HG03342 (cell line): ENCODE measurements at regions not wholly inside any gene's neighbourhood (a gene's known extent, or its start where the extent isn't known, plus 50 kb on each side); places are given as distances from the start of the nearest gene placed in this dataset.
A peak's percentile ranks its signal among the peaks of the same experiment; 100 is the strongest.

Source experiments
- ATAC-seq: cut with Tn5 transposase; IDR thresholded peaks from one replicate; pipeline ENCODE4 v1.9.1; 2021; ENCODE audit warnings: mild to moderate bottlenecking, moderate library complexity; ENCODE audit not compliant: unreplicated experiment

DNA sequence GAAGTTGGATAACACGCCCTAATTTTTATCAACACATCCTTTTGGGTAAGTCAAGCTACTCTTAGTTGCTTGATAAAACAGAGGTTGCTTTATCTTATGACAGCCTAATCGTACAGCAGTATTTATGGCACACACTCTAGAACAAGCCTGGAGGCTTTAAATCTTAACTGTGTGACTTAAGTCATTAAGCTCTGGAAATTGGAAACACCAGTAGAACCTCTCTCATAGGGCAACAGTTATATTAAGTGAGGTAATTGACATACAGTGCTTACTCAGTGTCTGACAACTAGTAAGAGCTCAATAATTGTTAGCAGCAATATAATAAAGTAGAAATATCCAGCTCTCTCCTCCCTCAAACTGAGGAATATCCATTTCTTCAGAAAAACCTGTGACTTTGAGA lies 808.9 kb upstream of the WWC1 start:
- no peak for ATAC-seq

DNA sequence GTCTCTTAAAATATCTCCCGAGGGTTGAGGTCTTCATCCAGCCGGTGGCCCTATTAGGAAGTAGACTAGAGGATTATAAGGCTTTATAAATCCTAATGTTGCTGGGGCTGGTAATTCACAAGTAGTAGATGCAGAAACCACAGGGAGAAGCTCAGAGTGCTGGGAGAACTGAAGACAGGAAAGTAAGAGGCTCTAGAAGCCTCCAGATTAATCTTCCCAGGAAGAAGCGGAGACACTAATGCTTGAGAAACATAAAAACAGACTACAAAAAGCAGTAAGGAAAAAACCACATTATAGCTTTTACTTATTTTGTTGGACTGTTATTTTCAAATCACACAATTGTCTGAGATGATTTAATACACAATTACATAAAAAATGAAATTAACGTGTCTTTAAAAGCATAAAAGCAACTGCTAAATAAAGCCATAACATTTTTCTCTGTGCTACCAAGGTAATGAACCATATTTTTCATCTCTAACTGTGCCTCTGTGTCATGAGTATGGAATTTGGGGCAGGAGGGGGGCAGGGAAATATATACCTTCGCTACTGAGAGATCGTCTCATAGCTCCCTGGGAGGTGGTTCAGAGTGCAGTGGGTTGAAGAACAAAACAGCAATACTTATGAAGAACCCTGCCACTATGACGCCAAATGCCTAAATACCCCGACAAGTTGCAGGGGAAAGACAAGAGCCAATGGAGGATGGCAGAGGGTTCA lies 806.2 kb upstream of the WWC1 start:
- ATAC-seq: no peak

DNA sequence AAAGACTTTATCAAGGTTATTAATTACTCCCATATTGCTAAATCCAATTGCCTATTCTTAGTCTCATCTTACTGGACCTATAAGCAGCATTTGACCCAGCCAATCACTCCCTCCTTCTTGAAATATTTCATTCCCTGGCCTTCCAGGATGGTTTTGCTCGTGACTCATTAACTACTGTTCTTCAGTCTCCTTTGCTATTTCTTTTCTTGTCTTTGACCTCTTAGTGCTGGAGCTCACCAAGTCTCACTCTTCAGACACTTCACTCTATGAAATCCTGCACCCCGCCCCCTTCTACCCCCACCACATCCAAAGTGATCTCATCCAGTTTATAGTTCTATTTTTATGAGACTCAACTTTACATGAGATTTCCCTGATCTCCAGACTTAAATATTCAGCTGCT lies 803.1 kb upstream of the WWC1 start:
- no peak for ATAC-seq

DNA sequence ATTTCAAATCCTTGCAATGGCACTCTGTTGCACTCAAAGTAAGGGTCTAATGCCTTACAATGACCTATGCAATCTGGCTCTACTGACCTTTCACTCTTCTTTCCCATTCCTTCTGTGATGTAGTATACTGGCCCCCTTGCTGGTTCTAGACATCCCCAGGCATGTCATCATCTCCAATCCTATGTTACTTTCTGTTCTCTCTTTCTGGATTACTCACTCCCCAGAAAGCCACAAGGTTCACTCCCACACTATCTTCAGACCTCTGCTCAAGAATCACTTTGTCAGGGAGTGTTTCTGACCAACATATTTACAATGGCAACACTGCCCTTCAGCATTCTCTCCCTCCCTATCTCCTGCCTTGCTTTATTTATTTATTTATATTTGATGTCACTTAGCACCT lies 802.2 kb upstream of the WWC1 start:
- peak; percentile 94 for ATAC-seq

DNA sequence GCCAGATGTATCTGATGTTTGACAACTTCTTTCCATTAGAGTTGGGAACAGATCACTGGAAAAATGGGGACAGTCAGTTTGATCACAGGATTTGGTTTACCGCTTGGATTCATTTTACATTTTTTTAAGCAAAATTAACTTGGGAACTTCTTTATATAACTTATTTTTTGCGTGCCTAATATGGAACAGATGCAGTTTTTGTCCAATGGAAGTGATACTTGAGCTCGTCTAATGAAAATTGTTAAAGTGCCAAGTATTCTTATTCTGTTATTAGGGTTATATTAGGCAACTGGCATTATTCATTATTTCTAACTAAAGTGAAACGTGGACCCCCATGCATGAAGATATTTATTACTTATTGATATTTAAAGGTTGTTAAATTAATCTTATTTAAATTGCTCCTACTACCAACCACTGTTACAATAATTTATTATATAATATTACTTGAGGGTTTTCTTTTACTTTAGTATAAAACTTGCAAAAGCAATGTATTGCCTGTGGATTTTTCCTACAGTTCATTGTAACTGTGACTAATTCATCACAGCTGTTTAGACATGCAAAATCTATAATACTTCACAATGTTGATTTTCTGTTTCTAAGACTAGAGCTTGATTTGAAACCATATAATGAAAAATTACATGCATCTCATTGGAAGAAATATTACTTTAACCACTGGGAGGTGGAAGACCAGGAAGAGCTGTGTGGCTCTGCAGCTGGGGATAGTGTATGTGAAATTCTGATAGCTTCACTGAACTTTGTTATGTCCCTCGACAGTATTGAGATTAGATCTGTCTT lies 787.3 kb upstream of the WWC1 start:
- ATAC-seq: no peak

DNA sequence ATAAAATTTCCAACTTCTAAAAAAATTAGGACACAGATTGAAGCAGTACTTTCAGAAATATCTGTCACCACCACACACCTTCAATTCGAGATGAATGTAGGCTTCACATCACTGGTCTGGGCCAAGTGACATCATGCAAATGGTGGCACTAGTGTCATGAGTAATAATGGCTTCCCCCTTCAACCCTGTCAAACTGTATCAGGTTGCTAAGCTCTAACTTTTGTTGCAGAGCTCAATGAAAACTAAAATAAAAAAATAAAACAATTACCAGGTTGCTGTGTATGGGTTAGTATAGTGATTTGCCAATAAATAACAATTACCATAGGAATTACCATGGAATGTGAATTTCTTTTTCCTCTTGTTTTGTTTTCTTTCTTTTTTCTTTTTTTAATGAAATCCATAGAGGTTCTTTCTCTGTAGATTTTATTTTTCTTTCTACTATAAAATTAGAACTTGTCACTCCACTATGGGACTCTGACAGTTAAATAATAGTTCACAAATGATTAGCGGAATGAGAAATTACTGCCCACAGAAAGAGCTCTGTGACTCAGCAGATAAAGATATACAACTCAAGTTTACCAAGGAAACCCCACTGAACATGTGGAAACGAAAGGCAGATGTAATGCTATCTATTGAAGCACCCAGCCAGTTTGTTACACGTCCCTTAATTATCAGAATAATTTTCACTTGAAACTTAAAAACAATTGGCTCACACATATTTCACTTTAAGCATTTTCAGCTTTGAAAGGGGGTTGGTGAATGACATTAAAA lies 783.8 kb upstream of the WWC1 start:
- ATAC-seq: no peak

DNA sequence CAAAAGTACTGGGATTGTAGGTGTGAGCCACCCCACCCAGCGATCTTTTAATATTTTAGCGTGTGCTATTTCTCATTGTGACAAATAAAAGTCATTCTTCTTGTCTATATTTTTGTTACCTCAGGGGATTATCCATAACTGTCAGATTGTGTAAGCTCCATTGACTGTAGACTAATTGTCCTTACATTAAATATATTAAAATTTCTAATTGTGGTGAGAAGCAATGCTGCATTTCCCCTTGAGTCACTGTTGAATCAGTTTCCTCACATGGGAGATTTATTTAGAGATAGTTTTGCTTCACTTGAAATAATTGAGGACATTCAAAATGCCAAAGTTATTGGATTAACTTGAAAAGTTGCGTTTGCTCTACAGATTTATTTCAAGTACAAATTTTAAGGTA lies 782.4 kb upstream of the WWC1 start:
- ATAC-seq: no peak

DNA sequence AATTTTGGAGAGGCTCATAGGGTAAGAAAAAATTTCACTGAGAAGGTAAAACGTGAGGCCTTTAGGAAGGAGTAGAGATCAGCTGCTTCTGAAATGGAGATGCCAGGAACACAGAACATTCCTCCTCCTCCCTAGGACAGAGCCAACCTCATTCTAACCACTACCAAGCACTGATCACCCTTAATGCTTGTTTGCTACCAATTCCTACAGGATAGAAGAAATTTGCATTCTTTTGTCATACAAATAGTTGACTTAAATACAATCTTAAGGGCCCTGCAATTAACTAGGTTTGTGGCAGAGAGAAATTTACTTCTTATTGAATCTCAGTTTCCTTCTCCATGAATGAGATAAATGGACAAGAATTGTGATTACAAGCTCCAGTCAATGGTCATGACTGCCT lies 780.2 kb upstream of the WWC1 start:
- no peak for ATAC-seq

DNA sequence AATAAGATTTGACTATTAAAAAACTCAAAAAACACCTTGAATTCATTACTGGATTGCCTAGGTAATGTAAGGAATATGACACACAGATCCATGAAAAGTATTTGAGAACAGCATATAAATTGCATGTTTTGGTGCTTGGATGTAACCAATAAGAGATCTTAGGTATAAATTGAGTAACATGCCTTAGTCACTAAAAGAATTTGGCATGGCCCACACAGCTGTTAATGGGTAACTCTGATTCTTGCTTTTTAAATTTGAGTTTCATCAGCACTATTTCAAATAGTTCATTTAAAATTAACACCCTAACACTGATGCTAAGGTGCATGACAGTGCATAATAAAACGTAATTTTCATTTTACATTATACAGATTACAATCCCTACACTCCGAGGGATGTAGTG lies 779.3 kb upstream of the WWC1 start:
- ATAC-seq: no peak

DNA sequence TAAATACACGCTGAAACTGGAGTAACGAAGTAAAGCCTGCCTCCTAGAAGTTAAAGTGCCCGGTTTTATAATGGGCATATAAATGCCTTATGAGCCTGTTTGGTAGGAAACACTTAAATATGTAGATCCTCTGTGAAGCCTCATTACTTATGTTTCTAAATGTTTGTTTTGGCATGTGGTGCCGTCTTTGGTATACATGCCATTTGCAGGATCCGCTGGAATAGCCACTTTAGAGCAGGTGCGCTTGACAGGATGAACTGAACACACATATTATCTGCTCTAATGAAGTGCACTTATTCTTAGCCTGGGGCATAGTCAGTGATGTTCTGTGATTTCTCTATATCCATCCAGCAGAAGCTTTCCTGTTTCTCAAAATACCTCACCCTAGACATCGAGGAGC lies 778.1 kb upstream of the WWC1 start:
- no peak for ATAC-seq

DNA sequence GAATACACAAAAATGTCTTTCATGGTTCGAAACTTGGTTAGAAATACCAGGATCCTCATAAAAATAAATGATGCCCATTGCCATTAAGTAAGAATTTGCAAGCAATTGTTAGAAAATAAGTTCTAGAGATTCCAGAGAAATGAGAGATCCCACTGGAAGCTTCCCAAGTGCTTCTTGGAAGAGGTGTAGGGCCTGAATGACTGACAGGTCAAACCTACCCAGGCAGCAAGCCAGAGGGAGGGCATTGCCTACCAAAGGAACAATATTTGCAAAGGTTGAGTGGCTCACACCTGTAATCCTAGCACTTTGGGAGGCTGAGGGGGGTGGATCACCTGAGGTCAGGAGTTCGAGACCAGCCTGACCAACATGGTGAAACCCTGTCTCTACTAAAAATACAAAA lies 777.0 kb upstream of the WWC1 start:
- no peak for ATAC-seq

DNA sequence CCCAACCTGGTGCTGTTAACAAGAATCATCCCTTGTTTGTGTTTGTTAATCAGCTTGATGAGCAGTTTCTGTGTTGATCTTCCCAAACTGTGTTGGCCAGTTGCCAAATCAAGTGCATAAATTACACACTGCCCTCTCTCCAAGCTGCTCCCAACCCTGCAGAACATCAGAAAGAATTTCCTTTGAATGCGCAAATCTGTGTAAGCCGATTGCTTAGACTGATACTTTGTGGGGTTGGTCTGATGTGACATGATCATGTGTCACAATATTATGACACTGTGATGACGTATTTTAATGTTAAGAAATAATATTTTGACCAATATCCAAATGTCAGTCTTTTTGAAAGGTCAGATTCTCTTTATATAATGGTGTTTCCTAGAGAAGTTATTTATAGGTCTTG lies 766.4 kb upstream of the WWC1 start:
- no peak for ATAC-seq

DNA sequence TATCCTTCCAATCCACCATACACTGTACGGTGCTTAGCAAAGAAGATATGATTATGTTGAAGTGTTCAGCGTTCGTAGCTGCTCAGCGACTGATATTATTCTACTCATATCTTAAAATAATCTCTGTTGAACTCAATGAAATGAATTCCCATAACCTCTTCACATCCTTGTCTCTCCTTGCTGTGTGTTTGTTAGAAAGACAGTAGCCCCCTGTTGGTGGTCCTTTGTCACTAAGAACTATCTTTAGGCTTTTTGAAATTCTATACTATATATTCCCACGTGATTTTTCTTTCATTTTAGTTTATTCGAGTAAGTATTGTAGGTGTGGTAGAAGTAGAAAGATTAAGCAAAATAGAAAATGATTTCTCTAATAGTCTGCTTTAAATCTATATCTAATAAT lies 762.8 kb upstream of the WWC1 start:
- ATAC-seq: no peak

DNA sequence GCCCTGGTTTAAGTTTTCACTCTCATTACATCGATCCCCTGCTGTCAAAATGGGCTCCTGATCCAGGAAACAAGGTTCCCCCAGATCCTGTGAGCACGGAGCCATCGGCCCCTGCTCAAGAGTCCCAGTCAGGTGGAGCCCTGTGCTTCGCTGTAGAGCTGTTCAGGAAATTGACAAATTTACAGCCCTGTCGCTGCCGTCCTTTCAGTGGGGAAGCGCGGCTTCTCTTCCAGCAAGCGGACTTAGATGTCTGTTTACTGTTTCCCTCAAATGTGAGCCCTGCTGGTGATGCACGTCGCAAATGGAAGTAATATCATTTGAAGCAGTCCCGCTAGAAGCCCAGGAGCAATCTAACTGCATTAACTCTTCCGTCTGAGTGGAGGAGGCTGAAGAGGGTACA lies 760.9 kb upstream of the WWC1 start:
- ATAC-seq: no peak

DNA sequence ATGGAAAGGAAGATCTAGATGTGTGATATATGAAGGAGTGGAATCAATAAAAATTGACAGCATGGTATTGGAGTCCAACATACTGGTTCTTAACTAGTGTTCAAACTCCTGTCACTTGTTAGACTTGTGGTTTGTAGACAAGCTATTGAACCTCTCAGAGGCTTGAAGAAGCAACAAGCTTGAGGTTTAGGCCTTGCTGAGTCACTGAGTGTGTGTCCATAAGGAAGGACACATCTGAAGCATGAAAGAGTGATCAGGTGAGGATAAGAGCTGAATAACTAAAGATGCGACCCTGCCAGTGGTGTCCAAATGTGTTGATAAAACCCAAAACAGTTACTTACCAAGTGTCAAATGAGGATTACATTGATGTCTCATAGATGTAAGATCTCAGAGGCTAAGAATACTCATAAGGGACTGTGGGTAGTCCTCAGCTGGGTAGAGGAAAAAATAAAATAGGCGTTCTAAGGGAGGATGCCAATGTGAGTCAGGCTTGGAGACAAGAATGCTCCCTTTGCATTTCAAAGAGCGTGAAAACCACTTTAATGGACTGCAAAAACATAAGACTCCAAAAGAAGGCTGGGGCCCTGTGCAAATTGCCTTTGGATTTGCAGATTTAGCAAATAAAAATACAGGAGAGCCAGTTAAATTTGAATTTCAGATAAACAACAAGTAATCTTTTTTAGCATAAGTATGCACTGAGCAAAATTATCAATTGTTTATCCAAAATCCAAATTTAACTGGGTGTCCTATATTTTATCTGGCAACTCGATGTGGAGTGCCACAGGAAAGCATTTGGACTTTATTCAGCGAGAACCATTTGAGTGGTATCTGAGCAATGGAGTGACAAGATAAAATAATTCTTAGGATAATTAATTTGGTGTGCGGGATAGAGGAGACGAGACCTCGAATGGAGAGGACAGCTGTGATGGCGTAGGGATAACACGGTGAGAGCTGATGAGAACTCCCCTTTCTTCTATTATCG lies 757.3 kb upstream of the WWC1 start:
- no peak for ATAC-seq

DNA sequence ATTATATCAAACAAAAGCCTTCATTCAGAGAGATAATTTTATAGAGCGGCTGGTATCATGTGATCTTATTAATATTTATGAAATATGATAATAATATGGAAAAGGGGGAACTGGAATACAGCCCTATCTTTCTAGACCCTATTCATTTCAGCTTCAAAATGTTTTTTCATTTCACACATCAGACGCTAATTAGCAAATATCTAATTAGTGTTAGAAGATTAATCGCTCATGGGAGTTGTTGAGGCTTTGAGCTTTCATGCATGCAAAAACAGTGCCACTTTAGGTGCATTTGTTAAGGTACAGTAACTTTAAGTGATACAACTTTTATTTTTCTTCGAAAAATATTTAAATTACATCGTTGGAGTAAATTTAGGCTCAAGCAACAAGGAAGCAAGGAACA lies 751.7 kb upstream of the WWC1 start:
- ATAC-seq: no peak

DNA sequence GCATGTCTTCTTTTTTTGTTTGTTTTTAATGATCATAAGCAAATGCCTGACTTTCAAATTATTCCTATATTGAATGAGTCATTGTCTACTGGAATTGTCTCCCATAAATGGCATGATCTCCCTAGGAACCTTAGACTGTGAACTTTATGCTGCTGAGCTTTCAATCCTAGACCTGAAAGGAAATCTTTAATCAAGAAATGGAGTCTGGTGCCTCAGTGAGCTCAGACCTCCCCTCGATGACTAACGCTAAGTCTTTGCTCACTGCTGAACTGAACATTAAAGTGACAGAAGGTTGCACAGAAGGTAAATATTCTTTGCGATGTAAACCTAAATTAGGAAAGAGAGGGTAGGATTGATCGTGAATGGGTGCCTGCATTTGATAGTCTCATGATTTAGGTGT lies 745.2 kb upstream of the WWC1 start:
- no peak for ATAC-seq

DNA sequence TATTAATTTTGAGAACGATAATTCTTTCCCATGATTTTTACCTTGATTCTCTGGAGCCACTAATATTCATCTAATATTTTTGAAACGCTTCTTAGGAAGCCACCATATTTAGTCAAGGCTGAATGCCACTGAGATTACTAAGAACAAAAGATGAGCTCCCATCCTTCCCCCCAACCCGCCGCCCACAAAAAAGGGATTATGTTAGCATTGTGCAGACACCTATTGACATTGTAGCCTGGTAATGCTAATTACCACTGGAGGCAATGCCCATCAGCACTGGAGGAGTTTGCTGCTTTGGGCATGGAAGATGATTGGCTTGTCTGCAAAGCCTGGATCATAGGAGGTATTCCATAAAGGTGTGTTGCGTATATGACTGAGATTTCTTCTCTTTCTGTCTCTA lies 739.1 kb upstream of the WWC1 start:
- ATAC-seq: no peak

DNA sequence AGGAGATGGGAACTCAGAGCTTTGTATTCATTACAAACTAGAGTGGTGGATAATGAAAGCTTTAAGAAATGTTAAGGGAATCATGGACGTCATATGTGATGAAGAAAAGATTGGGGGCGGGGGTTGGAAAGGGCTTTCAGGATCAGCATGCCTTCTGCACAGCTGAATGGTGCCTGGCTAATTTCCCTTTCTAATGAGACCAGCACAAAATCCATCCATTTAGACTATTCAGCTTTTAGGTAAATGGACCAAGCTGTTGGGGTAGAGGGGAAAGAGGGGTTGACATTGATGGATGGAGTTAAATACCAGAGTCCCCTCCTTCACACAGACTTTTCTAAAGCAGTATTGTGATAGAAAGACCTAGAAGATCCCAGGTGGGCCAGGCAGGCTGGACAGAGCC lies 737.9 kb upstream of the WWC1 start:
- no peak for ATAC-seq

DNA sequence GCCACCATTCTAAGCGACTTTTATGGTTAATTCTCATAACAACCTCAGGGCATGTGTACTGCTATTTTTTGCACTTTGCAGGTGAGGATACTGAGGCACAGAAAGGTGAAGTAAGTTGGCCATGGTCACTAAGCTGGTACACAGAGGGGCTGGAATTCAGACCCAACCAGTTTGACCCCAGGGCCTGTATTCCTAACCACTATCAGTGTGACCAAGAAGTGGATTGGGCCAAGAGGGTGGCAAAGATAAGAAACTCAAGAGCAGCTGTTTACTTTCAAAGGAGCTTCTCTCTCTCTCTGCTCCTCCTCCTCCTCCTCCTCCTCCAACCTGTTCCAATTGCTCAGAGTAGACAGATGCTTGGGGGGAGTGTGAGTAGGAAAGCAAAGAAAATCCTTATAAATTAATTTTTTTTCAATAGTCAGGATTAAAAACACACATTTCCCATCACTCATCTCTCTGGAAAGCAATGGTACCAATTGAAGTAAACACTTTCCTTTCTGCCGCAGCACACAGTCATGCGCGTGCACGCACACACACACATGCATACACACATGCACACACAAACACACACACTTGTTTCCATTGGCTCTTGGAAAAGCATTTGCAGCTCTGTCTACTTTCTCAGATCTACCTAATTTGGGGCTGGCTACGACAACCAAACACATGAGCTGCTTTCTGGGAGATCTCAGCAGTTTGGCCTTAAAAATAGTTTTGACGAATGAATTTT lies 736.7 kb upstream of the WWC1 start:
- ATAC-seq: no peak
